ENCODE measurements at regions not wholly inside any gene's neighbourhood (a gene's known extent, or its start where the extent isn't known, plus 50 kb on each side); places are given as distances from the start of the nearest gene placed in this dataset.

DNA sequence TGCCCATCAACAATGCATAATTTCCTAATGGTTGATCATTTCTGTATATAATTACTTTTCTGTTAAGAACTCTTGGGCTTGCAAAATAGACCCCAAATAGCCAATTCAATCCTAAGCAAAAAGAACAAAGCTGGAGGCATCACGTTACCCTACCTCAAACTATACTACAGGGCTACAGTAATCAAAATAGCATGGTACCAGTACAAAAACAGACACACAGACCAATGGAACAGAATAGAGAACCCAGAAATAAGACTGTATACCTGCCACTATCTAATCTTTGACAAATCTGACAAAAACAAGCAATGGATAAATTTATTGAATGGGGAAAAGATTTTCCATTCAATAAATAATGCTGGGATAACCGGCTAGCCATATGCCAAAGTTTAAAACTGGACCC lies 78.8 kb downstream of the NR4A2 start:
- TF ChIP-seq JUN (IDR thresholded peaks at IDR 0.05; ENCODE audit: borderline replicate concordance, insufficient read depth, insufficient read length, low read depth) = no peak
- TF ChIP-seq CTCF (IDR thresholded peaks at IDR 0.05; ENCODE audit: extremely low read depth in 1 of 2, insufficient read depth in 1 of 2, low read depth in 1 of 2, low read length in 2 of 2) = no peak
- TF ChIP-seq, protein P1, sequence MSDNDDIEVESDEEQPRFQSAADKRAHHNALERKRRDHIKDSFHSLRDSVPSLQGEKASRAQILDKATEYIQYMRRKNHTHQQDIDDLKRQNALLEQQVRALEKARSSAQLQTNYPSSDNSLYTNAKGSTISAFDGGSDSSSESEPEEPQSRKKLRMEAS (IDR thresholded peaks at IDR 0.05; ENCODE audit: insufficient read depth, insufficient read length) = no peak
- no peak for TF ChIP-seq POLR2A (IDR thresholded peaks at IDR 0.05; ENCODE audit: low read depth, low read length)
- no peak for TF ChIP-seq EZH2 (IDR thresholded peaks at IDR 0.05; ENCODE audit: borderline replicate concordance, low read depth, low read length, severe bottlenecking)
- TF ChIP-seq POLR2AphosphoS5 (IDR thresholded peaks at IDR 0.05; ENCODE audit: insufficient read depth, low read depth, low read length) = no peak
- no peak for TF ChIP-seq MYC (IDR thresholded peaks at IDR 0.05; ENCODE audit: low read depth, low read length)
- TF ChIP-seq GATA2 (IDR thresholded peaks at IDR 0.05; ENCODE audit: insufficient read depth, insufficient read length, low read depth, low read length) = no peak
